HG03025 (cell line): ENCODE measurements at regions not wholly inside any gene's neighbourhood (a gene's known extent, or its start where the extent isn't known, plus 50 kb on each side); places are given as distances from the start of the nearest gene placed in this dataset.

ENCODE experiments used
- ATAC-seq: cut with Tn5 transposase; IDR thresholded peaks from one replicate; pipeline ENCODE4 v1.9.1; 2021; ENCODE audit warnings: mild to moderate bottlenecking, moderate library complexity; ENCODE audit not compliant: unreplicated experiment, low FRiP score

- no peak for ATAC-seq
Measured at GRCh38 chr12:81835783-81836182, 76.6 kb upstream of the PPFIA2 start.

GRCh38 chr12:81819991-81820633 is 61.0 kb upstream of the PPFIA2 start:
- no peak for ATAC-seq

- no peak for ATAC-seq
Measured at GRCh38 chr12:81815611-81816010, 56.5 kb upstream of the PPFIA2 start.

- no peak for ATAC-seq
Measured at GRCh38 chr12:81811778-81812125, 52.6 kb upstream of the PPFIA2 start.

GRCh38 chr12:81811061-81811777 is 52.1 kb upstream of the PPFIA2 start:
- no peak for ATAC-seq

- ATAC-seq: no peak
Measured at GRCh38 chr12:81809829-81810595, 50.9 kb upstream of the PPFIA2 start.

- no peak for ATAC-seq
Measured at GRCh38 chr12:81809113-81809777, 50.1 kb upstream of the PPFIA2 start.
